Lung (tissue), 11 donors: ENCODE measurements at regions not wholly inside any gene's neighbourhood (a gene's known extent, or its start where the extent isn't known, plus 50 kb on each side); places are given as distances from the start of the nearest gene placed in this dataset.

Source experiments
- ATAC-seq: fragments of 200-7000 bp; cut with Tn5 transposase; one replicate; pipeline ENCODE4 v1.9.1; 2020; ENCODE audit warnings: moderate number of reproducible peaks; ENCODE audit not compliant: insufficient read depth, low FRiP score
- DNase-seq, 3 donors: peaks; one replicate each; pipeline ENCODE4 v3.0.0-alpha.2; 2013 to 2017
- H3K27ac ChIP-seq, 2 donors: one replicate each; pipeline ENCODE4 v1.5.1; 2013; ENCODE audit warnings: mild to moderate bottlenecking in 2 of 2, moderate library complexity in 2 of 2, control low read depth in 1 of 2, inconsistent platforms in 1 of 2, low read depth in 1 of 2, low read length in 1 of 2
- H3K27me3 ChIP-seq, 3 donors: one replicate each; pipeline ENCODE4 v1.5.1; 2013; ENCODE audit warnings: low read length in 2 of 3; ENCODE audit not compliant: control insufficient read depth in 3 of 3, insufficient read depth in 3 of 3
- H3K36me3 ChIP-seq, 4 donors: one replicate each; pipeline ENCODE4 v1.5.1; 2013; ENCODE audit warnings: low read length in 4 of 4, mild to moderate bottlenecking in 1 of 4, moderate library complexity in 1 of 4; ENCODE audit not compliant: control insufficient read depth in 4 of 4, insufficient read depth in 4 of 4
- H3K4me1 ChIP-seq, 5 donors: one replicate each; pipeline ENCODE4 v1.5.1; 2013; ENCODE audit warnings: low read length in 5 of 5, mild to moderate bottlenecking in 2 of 5, moderate library complexity in 1 of 5; ENCODE audit not compliant: control insufficient read depth in 5 of 5, insufficient read depth in 5 of 5
- H3K4me3 ChIP-seq: one replicate; pipeline ENCODE4 v1.5.1; 2013; ENCODE audit warnings: mild to moderate bottlenecking, control low read depth, moderate library complexity
- H3K9ac ChIP-seq, 2 donors: one replicate each; pipeline ENCODE4 v1.5.1; 2013; ENCODE audit warnings: low read length in 2 of 2, control low read depth in 1 of 2; ENCODE audit not compliant: insufficient read depth in 1 of 2
- H3K9me3 ChIP-seq, 4 donors: one replicate each; pipeline ENCODE4 v1.5.1; 2013; ENCODE audit warnings: low read length in 3 of 4, mild to moderate bottlenecking in 1 of 4, moderate library complexity in 1 of 4; ENCODE audit not compliant: control insufficient read depth in 4 of 4, insufficient read depth in 3 of 4
- WGBS, 2 donors: extraction: QIAGEN DNeasy Blood & Tissue Kit; methylation state at CpG; one replicate each; pipeline ENCODE4 v1.1.7; 2013; 5-methylcytosine and 5-hydroxymethylcytosine counted together
- TF ChIP-seq, protein P1 (sequence below): IDR thresholded peaks from 2 replicates; pipeline ENCODE4 v1.5.1; 2012; ENCODE audit warnings: mild to moderate bottlenecking; ENCODE audit errors: control extremely low read depth, extremely low read depth
- donor health status: control.
- donor health status: control.
- donor health status: Bipolar disorder and iron deficiency.
- donor health status: healthy.
- donor health status: DM: yes; HTN: yes; CAD: no.

DNA sequence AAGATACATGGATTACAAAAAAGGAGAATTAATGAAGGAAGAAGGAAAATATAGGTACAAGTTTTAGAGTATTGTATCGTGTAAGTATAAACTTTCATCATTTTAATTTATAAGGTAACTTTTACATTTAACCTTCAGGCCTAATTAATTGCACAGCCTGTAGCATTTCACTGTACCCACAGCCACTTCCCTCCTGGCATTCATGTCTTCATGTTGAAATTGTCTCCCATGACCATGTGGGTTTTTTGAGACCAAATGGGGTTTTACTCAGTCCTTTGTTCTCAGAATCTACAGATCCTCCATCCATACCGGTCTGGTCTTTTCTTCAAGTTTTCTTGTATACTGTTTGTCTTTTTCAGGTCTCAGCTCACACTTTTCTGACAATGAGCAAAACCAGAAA is 194.3 kb upstream of the CLNK start:
- Histone ChIP-seq H3K27me3 (no peaks in the 10 kb centered on the region), H3K4me3 (no peak overlapping the region), H3K9ac (no peak overlapping the region), H3K9me3 (no peaks in the 10 kb centered on the region), H3K36me3 (no peaks in the 10 kb centered on the region), H3K4me1 (no peaks in the 10 kb centered on the region), H3K27ac (no peak overlapping the region)
- TF ChIP-seq, protein P1, sequence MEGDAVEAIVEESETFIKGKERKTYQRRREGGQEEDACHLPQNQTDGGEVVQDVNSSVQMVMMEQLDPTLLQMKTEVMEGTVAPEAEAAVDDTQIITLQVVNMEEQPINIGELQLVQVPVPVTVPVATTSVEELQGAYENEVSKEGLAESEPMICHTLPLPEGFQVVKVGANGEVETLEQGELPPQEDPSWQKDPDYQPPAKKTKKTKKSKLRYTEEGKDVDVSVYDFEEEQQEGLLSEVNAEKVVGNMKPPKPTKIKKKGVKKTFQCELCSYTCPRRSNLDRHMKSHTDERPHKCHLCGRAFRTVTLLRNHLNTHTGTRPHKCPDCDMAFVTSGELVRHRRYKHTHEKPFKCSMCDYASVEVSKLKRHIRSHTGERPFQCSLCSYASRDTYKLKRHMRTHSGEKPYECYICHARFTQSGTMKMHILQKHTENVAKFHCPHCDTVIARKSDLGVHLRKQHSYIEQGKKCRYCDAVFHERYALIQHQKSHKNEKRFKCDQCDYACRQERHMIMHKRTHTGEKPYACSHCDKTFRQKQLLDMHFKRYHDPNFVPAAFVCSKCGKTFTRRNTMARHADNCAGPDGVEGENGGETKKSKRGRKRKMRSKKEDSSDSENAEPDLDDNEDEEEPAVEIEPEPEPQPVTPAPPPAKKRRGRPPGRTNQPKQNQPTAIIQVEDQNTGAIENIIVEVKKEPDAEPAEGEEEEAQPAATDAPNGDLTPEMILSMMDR: no peak
- ATAC-seq (no peak), DNase-seq (no peak)
- 91 to 96% methylated on average over 2 of the region's 2 CpGs for WGBS, 2 donors

DNA sequence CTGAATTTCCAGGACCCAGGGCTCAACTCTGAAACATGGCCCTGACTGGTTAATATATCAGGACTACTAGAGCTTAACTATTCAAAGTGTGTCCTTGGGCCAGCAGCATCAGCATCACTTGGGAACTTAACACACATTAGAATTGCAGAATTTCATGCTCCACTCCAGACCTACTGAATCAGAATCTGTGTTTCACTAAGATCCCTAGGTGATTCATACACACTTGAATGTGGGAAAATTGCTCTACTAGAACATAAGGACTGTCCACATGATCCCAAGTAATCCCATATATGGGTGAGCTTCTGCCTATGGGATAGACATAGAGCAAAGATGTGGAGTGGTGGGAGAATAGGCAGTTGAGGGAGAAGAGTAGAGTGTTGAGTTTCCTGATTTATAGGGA is 192.5 kb upstream of the CLNK start:
- H3K9me3 ChIP-seq: no peaks in the 10 kb centered on the region
- H3K9ac ChIP-seq: no peak overlapping the region
- H3K27ac ChIP-seq: no peak overlapping the region
- no peak for ATAC-seq
- H3K4me3 ChIP-seq: no peak overlapping the region
- DNase-seq: no peak
- no peaks in the 10 kb centered on the region for H3K4me1 ChIP-seq
- TF ChIP-seq, protein P1: no peak
- no peaks in the 10 kb centered on the region for H3K36me3 ChIP-seq
- no peaks in the 10 kb centered on the region for H3K27me3 ChIP-seq

DNA sequence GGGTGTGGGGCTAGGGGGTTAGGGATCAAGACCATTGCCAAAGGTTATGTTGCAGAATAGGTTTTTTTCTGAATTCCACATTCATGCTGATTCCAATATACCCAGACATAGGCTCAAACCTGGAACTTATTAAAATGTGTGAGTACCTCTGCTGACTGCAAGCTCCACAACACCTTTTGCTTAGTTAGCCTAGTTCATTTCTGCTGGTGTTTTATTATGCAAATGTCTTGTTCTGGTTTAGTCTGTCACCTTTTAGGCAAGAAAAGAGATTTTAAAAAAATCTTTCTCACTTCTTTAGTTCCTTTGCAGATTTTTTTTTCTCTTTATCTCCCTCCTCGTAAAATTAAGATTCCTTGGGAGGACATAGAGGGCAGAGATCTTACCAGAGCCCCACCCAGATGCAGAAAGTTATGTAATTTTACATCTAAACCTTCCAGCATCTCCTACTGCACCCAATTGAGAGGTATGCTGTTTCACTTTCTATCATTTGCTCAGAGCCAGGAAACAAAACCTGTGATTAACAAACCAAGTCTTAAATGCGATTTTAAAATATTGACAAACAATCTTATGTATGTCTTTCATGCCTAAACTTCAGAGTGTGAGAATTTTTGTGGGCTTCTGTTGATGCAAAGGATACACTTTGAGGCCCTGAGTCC is 190.7 kb upstream of the CLNK start:
- WGBS, 2 donors: 89 to 90% methylated on average over 2 of the region's 2 CpGs
- TF ChIP-seq, protein P1: no peak
- H3K9me3 ChIP-seq: no peaks in the 10 kb centered on the region
- no peaks in the 10 kb centered on the region for H3K27me3 ChIP-seq
- no peak overlapping the region for H3K4me3 ChIP-seq
- no peaks in the 10 kb centered on the region for H3K4me1 ChIP-seq
- H3K36me3 ChIP-seq: no peaks in the 10 kb centered on the region
- no peak overlapping the region for H3K9ac ChIP-seq
- no peak for DNase-seq
- no peak overlapping the region for H3K27ac ChIP-seq
- ATAC-seq: no peak

DNA sequence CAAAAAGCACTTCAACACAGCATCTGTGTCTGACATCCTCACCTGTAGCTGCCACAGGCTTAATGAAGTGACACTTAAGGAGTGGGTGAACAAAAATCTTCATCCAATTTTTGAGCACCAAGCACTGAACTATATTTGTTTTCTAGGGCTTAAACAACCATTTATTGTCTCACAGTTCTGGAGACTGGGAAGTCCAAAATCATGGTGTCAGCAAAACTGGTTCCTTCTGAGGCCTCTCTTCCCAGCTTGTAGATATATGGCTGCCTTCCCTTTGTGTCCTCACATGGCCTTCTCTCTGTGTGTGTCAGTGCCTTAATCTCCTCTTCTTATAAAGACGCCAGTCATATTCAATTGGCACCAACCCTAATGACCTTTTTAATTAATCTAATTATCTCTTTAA is 189.2 kb upstream of the CLNK start:
- Histone ChIP-seq H3K9ac (no peak overlapping the region), H3K27ac (no peak overlapping the region), H3K4me3 (no peak overlapping the region), H3K4me1 (no peaks in the 10 kb centered on the region), H3K27me3 (no peaks in the 10 kb centered on the region), H3K9me3 (no peaks in the 10 kb centered on the region), H3K36me3 (no peaks in the 10 kb centered on the region)
- no peak for DNase-seq
- no peak for ATAC-seq
- TF ChIP-seq, protein P1: no peak
- 94 to 100% methylated on average over 1 of the region's 1 CpG for WGBS, 2 donors
